Kasumi-1 (cell line): ENCODE measurements at regions not wholly inside any gene's neighbourhood (a gene's known extent, or its start where the extent isn't known, plus 50 kb on each side); places are given as distances from the start of the nearest gene placed in this dataset.

Experiments
- DNase-seq, 2 experiments: peaks; one replicate each; lab custom pipeline; 2025; lab: John Stamatoyannopoulos, UW

DNA sequence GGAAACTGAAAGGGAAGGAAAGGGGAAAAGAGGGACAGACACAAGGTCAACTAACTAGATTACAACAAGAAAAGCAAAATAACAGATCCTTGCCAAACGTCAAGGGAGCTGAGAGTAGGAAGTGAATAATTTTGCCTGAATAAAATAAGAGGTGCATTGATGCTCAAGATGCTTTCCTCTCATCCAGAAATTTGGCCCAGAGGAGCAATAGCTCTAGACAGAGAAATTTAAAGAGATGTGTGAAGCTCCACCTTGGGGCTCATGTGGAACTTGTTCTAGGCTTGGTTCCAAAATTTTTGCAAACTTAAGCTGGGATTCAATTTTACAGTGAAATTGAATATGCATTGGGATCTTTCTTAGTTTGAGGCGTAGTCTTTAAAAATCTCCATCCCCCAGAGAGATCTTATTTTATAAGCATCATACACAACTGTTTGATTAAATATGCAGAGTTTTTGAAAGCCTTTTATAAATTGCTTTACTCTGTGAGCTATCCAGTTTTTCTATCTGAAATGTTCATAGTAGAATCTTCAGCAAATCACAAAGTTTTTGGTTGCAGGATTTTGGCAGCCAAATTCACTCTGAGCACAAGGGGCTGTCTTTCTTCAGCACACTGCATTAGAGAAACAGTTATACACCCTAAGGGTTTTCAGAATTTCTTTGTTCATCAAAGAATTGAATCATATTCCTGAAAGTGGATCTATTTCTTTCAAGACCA, 1159.5 kb downstream of the ADGRL3 start:
- DNase-seq = no peak

DNA sequence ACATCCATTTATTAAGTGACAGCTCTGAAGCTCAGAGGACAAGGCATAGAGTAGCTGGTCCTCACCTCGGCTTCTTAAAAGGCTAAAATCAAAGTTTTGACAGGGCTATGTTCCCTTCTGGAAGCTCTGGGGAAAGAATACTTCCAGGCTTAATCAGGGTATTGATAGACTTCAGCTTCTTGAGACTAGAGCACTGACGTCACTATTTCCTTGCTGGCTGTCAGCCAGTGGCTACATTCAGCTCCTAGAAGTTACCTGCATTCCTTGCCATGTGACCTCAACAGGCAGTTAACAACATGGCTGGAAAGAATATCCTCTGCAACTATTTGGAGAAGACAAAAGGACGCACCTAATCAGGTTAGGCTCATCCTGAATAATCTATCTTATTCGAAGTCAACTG, 1144.8 kb downstream of the ADGRL3 start:
- no peak for DNase-seq

DNA sequence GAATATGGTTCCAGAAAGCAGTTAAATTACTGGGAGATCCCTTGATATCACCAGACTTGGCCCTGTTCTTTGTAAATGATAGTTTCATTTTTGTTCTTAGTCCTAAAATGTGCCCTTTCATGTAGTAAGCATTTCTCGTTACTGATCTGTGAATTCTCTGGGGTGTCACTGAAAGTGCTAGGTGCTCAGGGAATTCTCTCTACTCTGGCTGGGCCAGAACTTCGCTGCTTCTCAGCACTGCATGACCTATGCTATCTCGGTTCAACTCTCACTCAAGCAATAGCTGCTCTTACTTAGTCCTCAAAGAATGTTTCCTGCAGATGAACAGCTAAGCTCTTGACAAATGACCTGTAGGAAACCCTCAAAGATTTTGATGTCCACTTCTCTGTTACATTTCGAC, 1144.3 kb downstream of the ADGRL3 start:
- DNase-seq = no peak

DNA sequence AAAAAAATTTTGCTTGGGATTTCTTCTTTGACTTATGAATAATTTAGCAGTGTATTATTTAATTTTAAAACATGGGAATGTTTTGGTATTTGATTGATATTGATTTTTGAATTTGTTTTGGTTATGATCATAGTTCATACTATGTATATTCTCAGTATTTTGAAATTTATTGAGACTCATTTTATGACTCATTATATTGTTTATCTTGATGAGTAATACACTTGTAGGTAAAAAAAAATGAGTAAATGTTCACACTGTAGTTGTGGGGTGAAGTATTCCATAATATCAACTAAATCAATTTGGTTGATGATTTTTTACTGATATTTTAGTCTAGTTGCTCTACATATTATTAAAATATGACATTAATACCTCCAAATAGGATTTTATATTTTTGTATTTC, 1142.2 kb downstream of the ADGRL3 start:
- DNase-seq = no peak

DNA sequence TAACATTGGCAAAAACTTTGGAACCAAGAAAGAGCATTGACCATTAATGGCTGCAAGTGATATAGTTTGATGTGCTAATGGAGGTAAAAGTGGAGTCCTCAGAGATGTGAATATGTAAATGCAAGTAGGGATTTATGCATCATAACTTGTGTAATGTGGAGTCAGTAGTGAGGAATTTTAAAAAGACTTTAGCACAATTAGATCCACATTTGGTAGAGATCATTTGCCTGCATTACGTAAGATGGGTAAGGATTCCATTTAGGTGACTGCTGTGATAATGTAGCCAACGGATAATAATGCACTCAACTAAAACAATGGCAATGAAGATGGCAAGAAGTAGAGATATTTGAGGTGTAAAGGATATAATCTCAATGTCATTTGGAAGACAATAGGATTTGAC, 1128.4 kb downstream of the ADGRL3 start:
- no peak for DNase-seq

DNA sequence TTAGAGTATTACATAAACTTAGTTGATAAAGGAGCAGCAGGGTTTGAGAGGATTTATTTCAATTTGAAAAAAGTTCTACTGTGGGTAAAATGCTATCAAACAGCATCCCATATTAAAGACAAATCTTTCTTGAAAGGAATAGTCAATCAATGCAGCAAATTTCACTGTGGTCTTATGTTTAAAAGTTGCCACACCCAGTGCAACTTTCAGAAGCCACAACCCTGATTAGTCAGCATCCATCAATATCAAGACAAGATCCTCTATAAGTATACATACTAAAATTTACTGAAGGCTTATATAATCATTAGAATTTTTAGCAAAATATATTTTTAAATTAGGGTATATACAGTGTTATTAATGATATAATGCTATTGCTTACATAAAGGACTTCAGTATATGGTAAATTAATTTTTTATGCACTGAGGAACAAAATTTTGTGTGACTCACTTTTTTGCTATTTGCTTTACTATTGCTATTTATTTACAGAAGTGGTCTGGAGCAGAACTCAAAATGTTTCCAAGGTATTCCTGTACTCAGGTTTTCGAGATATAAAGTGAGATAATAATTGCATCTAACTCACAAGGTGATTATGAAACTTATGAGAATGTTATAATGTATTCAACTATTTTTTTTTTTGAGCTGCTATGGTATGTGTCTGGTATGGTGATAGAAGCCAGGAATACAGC, 1127.6 kb downstream of the ADGRL3 start:
- no peak for DNase-seq

DNA sequence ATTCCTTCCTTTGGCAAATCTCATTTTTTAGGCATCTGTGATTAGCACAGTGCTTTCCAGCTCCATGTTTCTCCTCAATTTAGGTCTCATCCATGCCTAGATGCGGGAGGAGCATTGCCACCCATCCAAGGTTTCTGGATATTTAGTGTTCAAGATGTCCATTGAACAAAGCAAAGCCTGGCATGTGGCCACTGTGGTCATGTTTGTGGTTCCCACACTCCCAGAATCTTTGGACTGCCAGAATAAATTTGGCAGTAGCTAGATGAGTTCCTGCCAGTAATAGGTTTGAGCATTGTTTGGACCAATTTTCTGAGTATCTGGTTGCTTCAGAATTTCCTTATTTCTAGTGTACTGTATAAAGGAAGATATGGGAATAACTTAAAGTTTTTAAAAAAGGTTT, 1124.1 kb downstream of the ADGRL3 start:
- DNase-seq = no peak

DNA sequence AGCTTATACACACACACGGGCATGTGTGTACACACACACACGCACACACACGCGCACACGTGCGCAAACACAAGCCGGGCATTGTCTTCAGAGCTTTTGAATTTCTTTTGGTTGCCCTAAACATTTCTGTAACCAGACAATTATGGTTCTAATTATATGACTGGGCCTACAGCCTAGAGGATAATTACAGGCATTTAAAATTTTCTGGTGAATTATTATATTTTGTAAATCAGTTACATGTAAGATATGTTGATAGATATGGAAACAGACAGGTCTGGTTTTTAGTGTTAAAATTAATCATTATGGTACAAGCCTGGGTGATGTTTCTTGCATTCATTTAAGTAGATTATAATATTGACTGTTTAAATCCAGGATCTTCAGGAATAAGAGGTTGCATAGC, 1120.5 kb downstream of the ADGRL3 start:
- no peak for DNase-seq

DNA sequence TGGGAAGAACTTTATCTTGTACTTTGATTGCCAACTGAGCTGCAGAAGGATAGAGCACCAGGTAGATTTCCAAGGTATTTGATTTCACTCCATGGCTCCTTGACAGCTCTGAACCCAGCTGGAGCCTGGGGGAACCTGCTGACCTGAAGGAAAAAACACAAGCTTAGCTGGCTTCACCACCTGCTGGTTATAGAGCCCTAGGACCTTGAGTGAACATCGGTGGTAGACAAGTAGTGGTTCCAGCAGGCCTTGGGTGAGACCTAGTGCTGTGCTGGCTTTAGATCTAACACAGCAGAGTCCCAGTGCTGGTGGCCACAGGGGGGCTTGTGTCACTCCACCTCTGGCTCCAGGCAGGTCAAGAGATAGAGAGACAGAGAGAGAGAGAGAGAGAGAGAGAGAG, 1102.6 kb downstream of the ADGRL3 start:
- no peak for DNase-seq

DNA sequence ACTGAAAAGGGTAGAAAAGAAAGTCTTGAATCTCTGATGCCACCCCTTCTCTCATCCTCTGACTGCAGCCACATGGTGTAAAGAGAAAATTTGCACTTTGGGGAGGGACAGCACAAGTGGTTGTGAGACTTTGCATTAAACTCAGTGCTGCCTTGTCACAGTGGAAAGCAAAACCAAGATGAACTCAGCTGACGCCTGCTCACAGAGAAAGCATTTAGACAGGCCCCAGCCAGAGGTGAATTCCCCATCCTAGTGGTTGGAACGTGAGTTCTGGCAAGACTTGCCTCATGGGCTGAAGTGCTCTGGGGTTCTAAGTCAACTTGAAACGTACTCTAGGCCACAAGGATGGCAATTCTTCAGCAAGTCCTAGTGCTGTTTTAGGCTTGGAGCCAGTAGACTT, 1101.4 kb downstream of the ADGRL3 start:
- DNase-seq = no peak

DNA sequence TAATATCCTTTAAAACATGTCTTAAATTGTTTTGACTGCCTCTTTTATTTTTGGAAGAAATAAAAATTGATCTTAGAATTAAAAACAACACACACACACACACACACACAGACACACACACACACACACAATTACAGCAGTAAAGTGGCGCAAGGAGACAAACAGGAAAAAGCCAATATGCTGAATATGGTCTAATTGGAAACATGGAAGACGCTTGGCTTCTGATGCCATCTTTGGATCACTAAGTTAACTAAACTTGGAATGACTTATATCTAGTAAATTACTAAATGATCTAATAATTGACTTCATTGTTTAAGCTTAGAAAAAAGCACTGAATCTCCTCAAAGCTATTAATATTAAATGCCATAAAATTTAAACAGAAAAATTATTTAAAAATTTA, 1093.4 kb downstream of the ADGRL3 start:
- DNase-seq = no peak

DNA sequence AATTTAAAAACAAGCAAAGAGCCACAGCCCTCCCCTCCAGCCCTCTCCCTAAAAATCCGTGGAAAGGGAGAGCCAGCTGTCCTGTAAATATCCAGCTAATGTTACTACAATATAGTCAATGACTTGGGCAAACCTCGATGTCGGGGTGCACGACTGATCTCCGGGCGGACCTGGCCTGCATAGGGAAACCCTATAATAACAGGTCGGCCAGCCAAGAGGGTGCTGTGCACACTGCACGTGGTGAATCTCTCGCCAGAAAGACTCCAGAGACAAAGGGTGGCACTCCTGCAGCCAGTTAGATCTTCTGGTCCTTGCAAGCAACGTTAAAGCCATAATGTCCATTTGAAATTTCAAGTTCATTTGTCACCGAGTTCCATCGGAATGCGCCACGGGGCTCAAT, 1092.8 kb downstream of the ADGRL3 start:
- DNase-seq = no peak

DNA sequence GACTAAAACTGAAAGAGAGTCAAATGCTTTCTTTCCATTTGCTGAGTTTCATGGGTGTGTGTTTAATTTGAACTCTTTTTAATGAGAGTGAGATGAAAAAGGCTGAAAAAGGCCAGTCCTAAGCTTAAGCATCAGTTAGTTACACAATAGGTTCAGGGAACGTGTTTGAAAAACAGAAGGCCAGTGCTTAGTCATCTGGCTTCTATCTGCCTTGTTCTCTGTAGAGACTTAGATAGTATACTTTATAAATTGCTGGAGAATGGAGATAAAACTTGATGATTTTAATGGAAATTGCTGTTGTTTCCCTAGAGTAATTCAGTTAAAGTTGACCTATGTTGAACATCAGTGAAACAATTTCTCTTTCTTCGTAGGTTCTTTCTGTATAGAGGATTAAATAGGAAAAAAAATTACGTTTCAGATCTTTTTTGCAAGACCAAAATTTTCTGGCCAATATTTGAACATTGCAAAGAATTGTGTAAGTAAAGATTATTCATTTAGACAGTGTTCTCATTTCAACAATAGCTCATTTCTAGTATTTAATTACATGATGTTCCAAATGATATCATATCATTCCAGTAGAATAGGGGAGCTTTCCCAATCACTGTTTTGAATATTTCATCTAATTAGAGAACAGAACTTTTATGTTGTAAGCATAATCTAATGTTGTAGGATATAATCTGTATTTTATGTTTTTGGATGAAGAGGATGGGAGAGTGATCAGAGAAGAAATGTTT, 1088.8 kb downstream of the ADGRL3 start:
- no peak for DNase-seq

DNA sequence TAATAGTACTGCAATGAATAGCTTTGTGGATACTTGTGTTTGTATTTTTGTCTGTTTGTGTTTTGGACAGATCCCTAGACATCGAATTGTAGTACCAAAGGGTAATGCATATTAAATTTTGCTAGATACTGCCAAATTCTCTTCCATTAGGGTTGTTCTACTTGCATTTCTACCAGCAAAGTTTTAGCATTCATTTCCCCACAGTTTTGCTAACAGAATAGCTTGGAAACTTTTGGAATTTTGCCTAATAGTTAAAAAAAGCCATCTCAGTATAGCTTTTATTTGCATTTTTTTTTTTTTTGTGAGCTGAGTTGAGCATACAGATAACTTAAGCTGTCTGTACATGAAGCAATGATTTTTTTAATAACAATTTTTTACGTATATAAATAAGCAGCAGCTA, 1084.9 kb downstream of the ADGRL3 start:
- no peak for DNase-seq

DNA sequence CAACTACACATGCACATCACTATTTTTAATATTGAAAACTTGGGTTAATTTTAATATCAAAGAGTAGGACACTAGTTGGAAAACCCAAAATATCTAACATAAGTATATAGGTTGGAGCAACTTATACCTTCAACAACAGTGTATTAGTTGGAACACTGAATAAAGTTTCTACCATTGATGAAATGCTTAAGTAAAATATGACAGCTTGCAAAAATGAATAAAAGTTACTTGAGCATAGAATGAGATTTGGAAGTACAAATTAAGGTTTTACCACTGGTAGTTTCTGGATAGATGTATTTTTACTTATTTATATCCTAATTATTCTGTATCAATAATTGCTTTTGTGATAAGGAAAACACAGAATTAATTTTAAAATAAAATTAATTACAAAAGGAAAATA, 1079.6 kb downstream of the ADGRL3 start:
- no peak for DNase-seq

DNA sequence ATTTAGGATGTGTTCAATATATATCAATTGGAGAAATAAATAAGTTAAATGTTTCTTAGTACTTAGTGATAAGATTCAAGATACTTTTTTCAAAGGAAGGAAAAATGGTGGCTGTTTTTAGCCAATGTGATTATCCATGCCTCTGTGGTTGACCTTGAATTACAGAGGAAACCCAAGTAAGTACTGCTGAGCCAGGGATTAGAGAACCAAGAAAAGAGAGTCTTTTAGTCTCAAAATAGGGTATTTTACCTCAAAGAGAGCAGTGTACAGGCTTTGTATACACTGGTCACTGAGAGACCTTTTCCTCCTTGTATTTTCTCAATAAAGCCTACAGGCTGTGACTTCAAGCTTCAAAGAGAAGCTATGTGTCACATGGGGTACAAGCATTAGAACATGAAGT, 1075.3 kb downstream of the ADGRL3 start:
- DNase-seq = no peak

DNA sequence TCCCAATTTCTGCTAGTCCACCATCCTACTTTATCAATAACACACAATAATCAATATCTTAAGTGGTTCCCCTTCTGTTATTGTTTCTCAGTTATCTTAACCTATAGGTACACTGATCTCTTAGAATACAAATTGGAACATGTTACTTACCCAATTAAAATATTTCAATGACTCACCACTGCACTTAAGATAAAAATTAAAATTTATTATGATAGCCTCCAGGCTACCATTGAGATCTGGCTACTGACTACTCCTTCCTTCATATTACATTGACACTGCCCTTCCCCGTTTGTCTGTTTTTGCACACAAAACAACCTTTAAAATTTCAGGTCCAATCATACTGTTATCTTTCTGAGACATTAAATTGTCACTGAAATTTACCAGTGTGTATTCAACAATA, 1074.7 kb downstream of the ADGRL3 start:
- DNase-seq = no peak

DNA sequence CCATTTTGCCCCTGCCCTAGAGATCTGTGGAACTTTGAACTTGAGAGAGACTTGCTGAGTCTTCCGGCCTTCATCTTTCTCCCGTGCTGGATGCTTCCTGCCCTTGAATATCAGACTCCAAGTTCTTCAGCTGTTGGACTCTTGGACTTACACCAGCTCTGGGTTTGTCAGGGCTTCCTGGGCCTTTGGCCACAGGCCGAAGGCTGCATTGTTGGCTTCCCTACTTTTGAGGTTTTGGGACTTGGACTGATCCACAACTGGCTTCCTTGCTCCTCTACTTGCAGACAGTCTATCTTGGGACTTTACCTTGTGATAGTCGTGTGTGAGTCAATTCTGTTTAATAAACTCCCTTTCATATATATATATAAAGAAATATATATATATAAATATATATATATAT, 1071.0 kb downstream of the ADGRL3 start:
- no peak for DNase-seq

DNA sequence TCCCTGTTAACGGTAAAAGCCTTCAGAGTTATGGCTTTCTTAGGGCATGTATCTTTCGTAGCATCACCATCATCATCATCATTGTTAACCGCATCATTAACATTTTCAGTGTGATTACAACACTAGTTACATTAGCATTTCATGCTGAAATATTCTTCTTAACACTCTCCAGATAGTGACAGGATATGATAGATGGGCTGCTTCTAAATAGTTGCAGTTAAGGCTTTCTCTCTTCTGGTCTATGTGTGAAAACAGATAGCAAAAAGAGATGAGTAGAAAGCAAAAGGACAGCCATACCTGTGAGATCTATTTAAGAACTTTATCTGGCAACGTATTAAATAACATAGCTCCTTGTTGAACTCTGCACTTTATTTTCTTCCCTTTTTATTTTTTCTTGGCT, 1069.8 kb downstream of the ADGRL3 start:
- no peak for DNase-seq

DNA sequence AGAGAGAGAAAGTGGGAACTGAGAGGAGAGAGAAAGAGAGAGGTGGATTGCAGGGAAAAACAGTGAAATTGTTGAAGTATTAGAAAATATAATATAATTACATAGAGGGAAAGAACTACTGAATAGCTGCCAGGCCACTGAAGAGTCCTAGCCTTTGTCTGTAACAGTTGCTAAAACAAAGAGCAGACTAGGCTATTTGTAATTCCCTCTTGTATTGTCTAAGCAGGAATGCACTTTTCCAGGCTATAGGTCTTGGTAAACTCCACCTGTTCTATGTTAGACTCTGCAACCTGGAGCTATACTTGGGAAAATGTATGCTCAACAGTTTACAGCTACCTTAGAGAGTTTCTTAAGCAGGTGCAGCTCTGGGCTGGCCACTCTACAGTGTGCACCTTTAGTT, 1063.3 kb downstream of the ADGRL3 start:
- no peak for DNase-seq

DNA sequence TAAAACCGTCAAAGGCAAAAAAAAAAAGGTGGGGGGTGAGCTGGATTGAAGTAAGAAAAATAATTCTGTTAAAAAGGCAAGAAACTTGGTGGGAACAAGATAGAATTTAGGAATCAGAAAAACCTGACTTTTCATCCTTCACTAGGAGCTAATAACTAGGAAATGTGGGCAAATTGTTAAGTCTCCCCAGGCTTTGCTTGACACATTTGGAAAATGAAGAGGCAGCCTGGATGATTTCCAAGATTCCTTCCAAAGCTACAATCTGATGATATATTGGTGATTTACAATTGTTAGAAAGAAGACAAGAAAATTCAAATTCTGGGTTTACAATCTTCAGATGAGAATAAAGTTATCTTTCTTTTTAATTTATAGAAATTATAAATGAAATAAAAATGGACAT, 1062.5 kb downstream of the ADGRL3 start:
- no peak for DNase-seq

DNA sequence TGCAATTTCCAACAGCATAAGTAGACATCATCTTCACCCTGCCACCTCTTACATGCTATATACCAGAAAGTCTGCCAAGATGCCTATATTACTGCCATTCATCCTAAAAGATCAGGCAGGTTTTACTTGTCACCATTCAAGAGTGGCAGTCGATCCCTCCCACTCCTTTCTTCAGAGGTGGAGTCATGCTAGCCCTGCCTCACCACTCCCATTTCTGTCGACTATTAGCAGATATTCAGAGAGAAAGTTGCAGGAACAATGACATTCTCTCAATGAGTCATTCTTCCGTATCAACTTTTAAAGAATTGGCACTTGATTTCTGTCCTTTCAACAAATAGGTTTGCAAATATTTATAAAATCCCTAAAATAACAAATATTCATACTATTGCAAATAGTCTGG, 1060.1 kb downstream of the ADGRL3 start:
- no peak for DNase-seq

DNA sequence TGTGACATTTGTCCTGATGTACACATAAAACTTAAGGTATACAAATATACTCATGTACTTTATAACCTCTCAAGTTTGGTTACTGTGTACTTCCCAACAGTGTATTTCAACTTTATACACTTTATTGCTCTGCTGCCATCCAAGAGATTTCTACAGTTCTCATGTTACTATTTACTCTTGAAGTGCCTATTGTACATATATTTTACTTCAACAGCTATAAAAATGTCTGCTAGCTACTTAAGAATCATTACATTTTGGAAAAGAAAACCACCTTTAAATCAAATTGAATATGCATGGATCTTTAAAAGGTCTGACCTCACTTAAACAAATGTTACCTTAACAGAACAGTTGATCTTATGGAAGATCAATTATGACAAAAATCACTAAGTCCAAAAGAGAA, 1056.4 kb downstream of the ADGRL3 start:
- DNase-seq = no peak
